ENCODE measurements at regions not wholly inside any gene's neighbourhood (a gene's known extent, or its start where the extent isn't known, plus 50 kb on each side); places are given as distances from the start of the nearest gene placed in this dataset.

- Histone ChIP-seq H3K36me3 (ENCODE audit: control insufficient read depth in 1 of 2, insufficient read depth in 2 of 2, low read length in 2 of 2) (no peaks in the 10 kb centered on the region), H3K9me2 (ENCODE audit: insufficient read depth) (no peaks in the 10 kb centered on the region), H3K27me3 (ENCODE audit: insufficient read depth, low read length) (no peaks in the 10 kb centered on the region), H2AFZ (ENCODE audit: low read depth, low read length, poor library complexity, severe bottlenecking) (no peak overlapping the region), H3K4me2 (ENCODE audit: low read length) (no peak overlapping the region), H3K9me3 (ENCODE audit: control insufficient read depth in 1 of 2, insufficient read depth in 1 of 2, low read depth in 1 of 2, low read length in 2 of 2) (no peaks in the 10 kb centered on the region), H4K20me1 (ENCODE audit: insufficient read depth) (no peaks in the 10 kb centered on the region), H3K79me2 (ENCODE audit: insufficient read depth, low read length) (no peaks in the 10 kb centered on the region), H3K9ac (ENCODE audit: low read length) (no peak overlapping the region), H3K27ac (ENCODE audit: low read depth, low read length) (no peak overlapping the region), H3K4me3 (replicated peaks in 1 of 2; ENCODE audit: low read depth in 1 of 2, low read length in 2 of 2) (no peak overlapping the region), H3K4me1 (ENCODE audit: control insufficient read depth in 1 of 2, insufficient read depth in 2 of 2, low read length in 2 of 2) (no peaks in the 10 kb centered on the region)
- ATAC-seq = no peak
- RAD21 ChIA-PET (ENCODE audit: low non-redundant PET in 1 of 2, low total read pairs in 2 of 2, uncharacterized antibody in 2 of 2, unreplicated experiment in 2 of 2) = no interaction called here
- no peak for TF ChIP-seq SRF (IDR thresholded peaks at IDR 0.05; ENCODE audit: low read depth)
- TF ChIP-seq TCF7L2 (IDR thresholded peaks at IDR 0.05; ENCODE audit: borderline replicate concordance, extremely low read depth, insufficient read depth, insufficient read length) = no peak
- no peak for TF ChIP-seq ATF3 (IDR thresholded peaks at IDR 0.05)
- TF ChIP-seq CTCF (IDR thresholded peaks at IDR 0.05 in 2 of 3, conservative IDR thresholded peaks at IDR 0.05 in 1 of 3; ENCODE audit: borderline replicate concordance in 1 of 3, insufficient read depth in 1 of 3, low read depth in 2 of 3, low read length in 2 of 3) = no peak
- POLR2A ChIA-PET = no interaction called here
- BruUV-seq (replicated peaks) = no TSS peak
- CTCF ChIA-PET = no interaction called here
- no peak for DNase-seq (ENCODE audit: low read depth, low spot score)
- intact Hi-C loops (cut with micrococcal nuclease) = no loop called here
Measured at GRCh38 chr3:125692361-125692760, 97.1 kb upstream of the OSBPL11 start.

GRCh38 chr3:125693887-125694286 lies 98.6 kb upstream of the OSBPL11 start:
- Histone ChIP-seq H2AFZ (ENCODE audit: low read depth, low read length, poor library complexity, severe bottlenecking) (no peak overlapping the region), H3K9ac (ENCODE audit: low read length) (no peak overlapping the region), H4K20me1 (ENCODE audit: insufficient read depth) (no peaks in the 10 kb centered on the region), H3K36me3 (ENCODE audit: control insufficient read depth in 1 of 2, insufficient read depth in 2 of 2, low read length in 2 of 2) (no peaks in the 10 kb centered on the region), H3K4me2 (ENCODE audit: low read length) (no peak overlapping the region), H3K4me1 (ENCODE audit: control insufficient read depth in 1 of 2, insufficient read depth in 2 of 2, low read length in 2 of 2) (no peaks in the 10 kb centered on the region), H3K4me3 (replicated peaks in 1 of 2; ENCODE audit: low read depth in 1 of 2, low read length in 2 of 2) (no peak overlapping the region), H3K9me3 (ENCODE audit: control insufficient read depth in 1 of 2, insufficient read depth in 1 of 2, low read depth in 1 of 2, low read length in 2 of 2) (no peaks in the 10 kb centered on the region), H3K79me2 (ENCODE audit: insufficient read depth, low read length) (no peaks in the 10 kb centered on the region), H3K27ac (ENCODE audit: low read depth, low read length) (no peak overlapping the region), H3K27me3 (ENCODE audit: insufficient read depth, low read length) (no peaks in the 10 kb centered on the region), H3K9me2 (ENCODE audit: insufficient read depth) (no peaks in the 10 kb centered on the region)
- intact Hi-C loops (cut with micrococcal nuclease) = no loop called here
- TF ChIP-seq ZBTB33 (IDR thresholded peaks at IDR 0.05; ENCODE audit: extremely low read depth, insufficient replicate concordance, low read length) (no peak), EGR1 (IDR thresholded peaks at IDR 0.05; ENCODE audit: low read depth) (no peak), ZNF274 (IDR thresholded peaks at IDR 0.05; ENCODE audit: low read depth, low read length) (no peak), MAX (IDR thresholded peaks at IDR 0.05) (no peak), EZH2 (IDR thresholded peaks at IDR 0.05) (no peak), SIN3A (IDR thresholded peaks at IDR 0.05; ENCODE audit: low read depth) (no peak), SP1 (IDR thresholded peaks at IDR 0.05; ENCODE audit: low read depth) (no peak), REST (IDR thresholded peaks at IDR 0.05; ENCODE audit: low read depth) (no peak)
- BruUV-seq (replicated peaks) = no TSS peak
- RAD21 ChIA-PET (ENCODE audit: low non-redundant PET in 1 of 2, low total read pairs in 2 of 2, uncharacterized antibody in 2 of 2, unreplicated experiment in 2 of 2) = no interaction called here
- ATAC-seq = no peak
- CTCF ChIA-PET = no interaction called here
- POLR2A ChIA-PET = no interaction called here
- DNase-seq (ENCODE audit: low read depth, low spot score) = no peak
